ENCODE measurements at regions not wholly inside any gene's neighbourhood (a gene's known extent, or its start where the extent isn't known, plus 50 kb on each side); places are given as distances from the start of the nearest gene placed in this dataset.

- no peaks in the 10 kb centered on the region for H3K36me3 ChIP-seq (ENCODE audit: control insufficient read depth in 1 of 2, insufficient read depth in 2 of 2, low read length in 2 of 2)
- H3K79me2 ChIP-seq (ENCODE audit: insufficient read depth, low read length): no peaks in the 10 kb centered on the region
- H2AFZ ChIP-seq (ENCODE audit: low read depth, low read length, poor library complexity, severe bottlenecking): no peak overlapping the region
- H3K4me1 ChIP-seq (ENCODE audit: control insufficient read depth in 1 of 2, insufficient read depth in 2 of 2, low read length in 2 of 2): no peaks in the 10 kb centered on the region; a peak in 1 of 4 replicates
- H3K9me2 ChIP-seq (ENCODE audit: insufficient read depth): no peaks in the 10 kb centered on the region
- ChIA-PET POLR2A (no interaction called here), RAD21 (ENCODE audit: low non-redundant PET in 1 of 2, low total read pairs in 2 of 2, uncharacterized antibody in 2 of 2, unreplicated experiment in 2 of 2) (no interaction called here), CTCF (no interaction called here)
- H3K27me3 ChIP-seq (ENCODE audit: insufficient read depth, low read length): no peaks in the 10 kb centered on the region
- no peak overlapping the region for H3K9ac ChIP-seq (ENCODE audit: low read length)
- ATAC-seq (no peak), DNase-seq (ENCODE audit: low read depth, low spot score) (no peak)
- TF ChIP-seq ZNF274 (IDR thresholded peaks at IDR 0.05; ENCODE audit: low read depth, low read length) (no peak), ZFX (IDR thresholded peaks at IDR 0.05) (no peak), YY1 (IDR thresholded peaks at IDR 0.05; ENCODE audit: extremely low read depth, insufficient replicate concordance, low read depth, low read length) (no peak), TCF7L2 (IDR thresholded peaks at IDR 0.05; ENCODE audit: borderline replicate concordance, extremely low read depth, insufficient read depth, insufficient read length) (no peak), EGR1 (IDR thresholded peaks at IDR 0.05; ENCODE audit: low read depth) (no peak)
- TF ChIP-seq, protein P1, sequence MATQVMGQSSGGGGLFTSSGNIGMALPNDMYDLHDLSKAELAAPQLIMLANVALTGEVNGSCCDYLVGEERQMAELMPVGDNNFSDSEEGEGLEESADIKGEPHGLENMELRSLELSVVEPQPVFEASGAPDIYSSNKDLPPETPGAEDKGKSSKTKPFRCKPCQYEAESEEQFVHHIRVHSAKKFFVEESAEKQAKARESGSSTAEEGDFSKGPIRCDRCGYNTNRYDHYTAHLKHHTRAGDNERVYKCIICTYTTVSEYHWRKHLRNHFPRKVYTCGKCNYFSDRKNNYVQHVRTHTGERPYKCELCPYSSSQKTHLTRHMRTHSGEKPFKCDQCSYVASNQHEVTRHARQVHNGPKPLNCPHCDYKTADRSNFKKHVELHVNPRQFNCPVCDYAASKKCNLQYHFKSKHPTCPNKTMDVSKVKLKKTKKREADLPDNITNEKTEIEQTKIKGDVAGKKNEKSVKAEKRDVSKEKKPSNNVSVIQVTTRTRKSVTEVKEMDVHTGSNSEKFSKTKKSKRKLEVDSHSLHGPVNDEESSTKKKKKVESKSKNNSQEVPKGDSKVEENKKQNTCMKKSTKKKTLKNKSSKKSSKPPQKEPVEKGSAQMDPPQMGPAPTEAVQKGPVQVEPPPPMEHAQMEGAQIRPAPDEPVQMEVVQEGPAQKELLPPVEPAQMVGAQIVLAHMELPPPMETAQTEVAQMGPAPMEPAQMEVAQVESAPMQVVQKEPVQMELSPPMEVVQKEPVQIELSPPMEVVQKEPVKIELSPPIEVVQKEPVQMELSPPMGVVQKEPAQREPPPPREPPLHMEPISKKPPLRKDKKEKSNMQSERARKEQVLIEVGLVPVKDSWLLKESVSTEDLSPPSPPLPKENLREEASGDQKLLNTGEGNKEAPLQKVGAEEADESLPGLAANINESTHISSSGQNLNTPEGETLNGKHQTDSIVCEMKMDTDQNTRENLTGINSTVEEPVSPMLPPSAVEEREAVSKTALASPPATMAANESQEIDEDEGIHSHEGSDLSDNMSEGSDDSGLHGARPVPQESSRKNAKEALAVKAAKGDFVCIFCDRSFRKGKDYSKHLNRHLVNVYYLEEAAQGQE (IDR thresholded peaks at IDR 0.05; ENCODE audit: low read depth): no peak
- TF ChIP-seq, protein P2, sequence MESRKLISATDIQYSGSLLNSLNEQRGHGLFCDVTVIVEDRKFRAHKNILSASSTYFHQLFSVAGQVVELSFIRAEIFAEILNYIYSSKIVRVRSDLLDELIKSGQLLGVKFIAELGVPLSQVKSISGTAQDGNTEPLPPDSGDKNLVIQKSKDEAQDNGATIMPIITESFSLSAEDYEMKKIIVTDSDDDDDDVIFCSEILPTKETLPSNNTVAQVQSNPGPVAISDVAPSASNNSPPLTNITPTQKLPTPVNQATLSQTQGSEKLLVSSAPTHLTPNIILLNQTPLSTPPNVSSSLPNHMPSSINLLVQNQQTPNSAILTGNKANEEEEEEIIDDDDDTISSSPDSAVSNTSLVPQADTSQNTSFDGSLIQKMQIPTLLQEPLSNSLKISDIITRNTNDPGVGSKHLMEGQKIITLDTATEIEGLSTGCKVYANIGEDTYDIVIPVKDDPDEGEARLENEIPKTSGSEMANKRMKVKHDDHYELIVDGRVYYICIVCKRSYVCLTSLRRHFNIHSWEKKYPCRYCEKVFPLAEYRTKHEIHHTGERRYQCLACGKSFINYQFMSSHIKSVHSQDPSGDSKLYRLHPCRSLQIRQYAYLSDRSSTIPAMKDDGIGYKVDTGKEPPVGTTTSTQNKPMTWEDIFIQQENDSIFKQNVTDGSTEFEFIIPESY (IDR thresholded peaks at IDR 0.05; ENCODE audit: extremely low read depth, insufficient replicate concordance, low read length): no peak
- TF ChIP-seq, protein P3, sequence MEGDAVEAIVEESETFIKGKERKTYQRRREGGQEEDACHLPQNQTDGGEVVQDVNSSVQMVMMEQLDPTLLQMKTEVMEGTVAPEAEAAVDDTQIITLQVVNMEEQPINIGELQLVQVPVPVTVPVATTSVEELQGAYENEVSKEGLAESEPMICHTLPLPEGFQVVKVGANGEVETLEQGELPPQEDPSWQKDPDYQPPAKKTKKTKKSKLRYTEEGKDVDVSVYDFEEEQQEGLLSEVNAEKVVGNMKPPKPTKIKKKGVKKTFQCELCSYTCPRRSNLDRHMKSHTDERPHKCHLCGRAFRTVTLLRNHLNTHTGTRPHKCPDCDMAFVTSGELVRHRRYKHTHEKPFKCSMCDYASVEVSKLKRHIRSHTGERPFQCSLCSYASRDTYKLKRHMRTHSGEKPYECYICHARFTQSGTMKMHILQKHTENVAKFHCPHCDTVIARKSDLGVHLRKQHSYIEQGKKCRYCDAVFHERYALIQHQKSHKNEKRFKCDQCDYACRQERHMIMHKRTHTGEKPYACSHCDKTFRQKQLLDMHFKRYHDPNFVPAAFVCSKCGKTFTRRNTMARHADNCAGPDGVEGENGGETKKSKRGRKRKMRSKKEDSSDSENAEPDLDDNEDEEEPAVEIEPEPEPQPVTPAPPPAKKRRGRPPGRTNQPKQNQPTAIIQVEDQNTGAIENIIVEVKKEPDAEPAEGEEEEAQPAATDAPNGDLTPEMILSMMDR (IDR thresholded peaks at IDR 0.05 in 2 of 3, conservative IDR thresholded peaks at IDR 0.05 in 1 of 3; ENCODE audit: borderline replicate concordance in 1 of 3, insufficient read depth in 1 of 3, low read depth in 2 of 3, low read length in 2 of 3): no peak
- no TSS peak for BruUV-seq (replicated peaks)
- no peaks in the 10 kb centered on the region for H3K9me3 ChIP-seq (ENCODE audit: control insufficient read depth in 1 of 2, insufficient read depth in 1 of 2, low read depth in 1 of 2, low read length in 2 of 2)
- H3K4me2 ChIP-seq (ENCODE audit: low read length): no peak overlapping the region
- H3K4me3 ChIP-seq (replicated peaks in 1 of 2; ENCODE audit: low read depth in 1 of 2, low read length in 2 of 2): no peak overlapping the region
- no peak overlapping the region for H3K27ac ChIP-seq (ENCODE audit: low read depth, low read length)
- H4K20me1 ChIP-seq (ENCODE audit: insufficient read depth): no peaks in the 10 kb centered on the region
- intact Hi-C loops (cut with micrococcal nuclease): no loop called here
Measured at GRCh38 chrX:23246001-23246400, 88.6 kb upstream of the PTCHD1 start.
